Neural crest cell (in vitro differentiated cells): ENCODE measurements at regions not wholly inside any gene's neighbourhood (a gene's known extent, or its start where the extent isn't known, plus 50 kb on each side); places are given as distances from the start of the nearest gene placed in this dataset.
"Not testable (repeated sequence)": the region's sequence is repeated elsewhere in the genome, so short reads cannot be mapped to it uniquely, and the experiment has no call there.

Source experiments
- DNase-seq: peaks from one replicate; pipeline ENCODE4 v3.0.0; 2021; ENCODE audit warnings: low read depth, mixed read lengths, low spot score
- H3K27ac Mint-ChIP-seq: one replicate; pipeline ENCODE4 v1.8.0; 2021; ENCODE audit warnings: mild to moderate bottlenecking, mixed read lengths; ENCODE audit not compliant: unreplicated experiment
- H3K27me3 Mint-ChIP-seq: 2 replicates; pipeline ENCODE4 v1.8.0; 2021; ENCODE audit warnings: low read depth, mild to moderate bottlenecking, mixed read lengths
- H3K36me3 Mint-ChIP-seq: 2 replicates; pipeline ENCODE4 v1.8.0; 2021; ENCODE audit warnings: low read depth, mild to moderate bottlenecking, mixed read lengths
- H3K4me1 Mint-ChIP-seq: 2 replicates; pipeline ENCODE4 v1.8.0; 2021; ENCODE audit warnings: mixed read lengths
- H3K4me3 Mint-ChIP-seq: one replicate; pipeline ENCODE4 v1.8.0; 2021; ENCODE audit warnings: mild to moderate bottlenecking, mixed read lengths
- H3K9me3 Mint-ChIP-seq: 2 replicates; pipeline ENCODE4 v1.8.0; 2021; ENCODE audit warnings: mixed read lengths
- CTCF ChIP-seq: fragments of 200-600 bp; sonication (generic); conservative IDR thresholded peaks from 2 replicates; pipeline ENCODE4 v1.5.0; 2021; ENCODE audit warnings: antibody characterized with exemption, mild to moderate bottlenecking

DNA sequence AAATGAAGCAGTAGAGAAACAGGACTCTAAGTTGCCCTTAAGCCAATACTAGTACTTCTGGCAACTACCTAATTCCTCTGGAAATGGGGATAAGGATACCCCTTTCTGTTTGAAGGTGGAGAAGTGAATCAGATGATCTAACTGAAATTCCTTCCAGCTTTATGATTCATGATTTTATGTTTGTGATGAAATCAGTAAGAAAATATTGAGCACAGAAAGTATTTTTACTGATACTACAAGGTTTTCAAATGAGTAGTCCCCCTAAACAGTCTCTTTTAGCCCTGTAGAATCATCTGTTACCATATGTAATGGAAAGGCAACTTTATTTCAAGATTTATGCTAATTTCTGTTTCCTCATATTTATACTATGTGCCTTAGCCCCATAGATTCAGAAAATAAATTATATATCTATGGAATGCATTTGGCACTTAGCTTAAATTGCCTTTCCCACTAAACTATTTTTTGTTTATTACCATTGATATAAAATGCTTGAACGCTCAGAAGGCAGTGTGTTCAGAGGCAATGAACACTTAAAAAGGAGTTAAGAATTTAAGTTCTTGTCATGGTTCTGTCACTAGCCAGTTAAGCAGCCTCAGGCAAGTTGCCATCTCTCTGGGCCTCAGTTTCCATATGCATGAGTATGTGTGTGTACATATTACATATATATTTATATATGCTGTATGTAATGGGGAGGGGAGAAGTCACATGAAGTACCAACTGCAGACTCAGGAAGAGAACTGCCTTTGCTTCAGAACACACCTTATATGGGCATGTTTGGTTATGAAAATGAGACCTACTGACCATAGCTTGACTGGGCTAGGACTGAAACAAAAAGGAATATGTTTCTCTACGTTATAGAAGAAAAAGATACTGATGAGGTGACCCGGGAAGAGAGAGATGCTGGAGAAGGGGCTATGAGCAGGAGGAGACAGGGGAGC, 97.7 kb downstream of the CDC42EP3 start:
- no peak overlapping the region for H3K4me3 Mint-ChIP-seq
- no peaks in the 10 kb centered on the region for H3K4me1 Mint-ChIP-seq
- H3K27ac Mint-ChIP-seq: no peak overlapping the region
- H3K9me3 Mint-ChIP-seq: peaks cover 3% of the 10 kb centered on the region
- DNase-seq: no peak
- TF ChIP-seq CTCF: no peak
- peaks cover 4% of the 10 kb centered on the region for H3K36me3 Mint-ChIP-seq
- H3K27me3 Mint-ChIP-seq: no peaks in the 10 kb centered on the region

GRCh38 chr2:37575780-37576179, 95.7 kb downstream of the CDC42EP3 start:
- TF ChIP-seq CTCF: no peak
- Mint-ChIP-seq H3K4me1 (no peaks in the 10 kb centered on the region), H3K27me3 (no peaks in the 10 kb centered on the region), H3K36me3 (peaks cover 7% of the 10 kb centered on the region), H3K4me3 (no peak overlapping the region), H3K27ac (no peak overlapping the region), H3K9me3 (peaks cover 7% of the 10 kb centered on the region)
- DNase-seq: no peak

GRCh38 chr2:37576194-37576593, 95.2 kb downstream of the CDC42EP3 start:
- not testable (repeated sequence) for H3K4me3 Mint-ChIP-seq, H3K36me3 Mint-ChIP-seq, H3K27ac Mint-ChIP-seq, H3K9me3 Mint-ChIP-seq, H3K27me3 Mint-ChIP-seq, DNase-seq, H3K4me1 Mint-ChIP-seq

- no peak overlapping the region for H3K27ac Mint-ChIP-seq
- no peak for DNase-seq
- H3K36me3 Mint-ChIP-seq: peaks cover 7% of the 10 kb centered on the region
- H3K4me1 Mint-ChIP-seq: no peaks in the 10 kb centered on the region
- no peak for TF ChIP-seq CTCF
- H3K27me3 Mint-ChIP-seq: no peaks in the 10 kb centered on the region
- H3K4me3 Mint-ChIP-seq: no peak overlapping the region
- peaks cover 7% of the 10 kb centered on the region for H3K9me3 Mint-ChIP-seq
These were observed 94.6 kb downstream of the CDC42EP3 start for GRCh38 chr2:37576831-37577230.

DNA sequence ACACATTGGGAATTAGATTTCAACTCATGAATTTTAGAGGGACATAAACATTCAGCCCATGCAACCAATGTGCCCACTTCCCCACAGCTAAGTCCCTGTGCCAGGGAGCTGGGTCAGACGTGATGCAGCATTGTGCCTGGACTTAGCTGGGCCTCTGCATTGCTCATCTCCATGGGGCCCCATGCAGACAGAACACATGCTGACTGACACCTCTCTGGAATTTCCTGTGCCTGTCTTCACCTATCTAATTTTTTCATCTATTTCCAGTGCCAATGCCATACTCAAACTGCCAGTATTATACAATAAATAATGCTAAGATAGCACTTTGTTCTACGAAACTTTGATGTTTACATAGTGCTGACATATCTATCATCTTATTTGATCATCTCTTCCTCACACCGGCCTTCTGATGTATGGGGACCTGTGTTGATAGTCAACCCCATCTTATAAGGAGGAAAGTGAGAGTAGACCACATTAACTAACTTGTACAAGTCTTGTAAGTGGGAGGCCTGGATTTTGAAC, 92.2 kb downstream of the CDC42EP3 start:
- H3K27ac Mint-ChIP-seq: no peak overlapping the region
- no peaks in the 10 kb centered on the region for H3K4me1 Mint-ChIP-seq
- peaks cover 7% of the 10 kb centered on the region for H3K36me3 Mint-ChIP-seq
- no peak for DNase-seq
- H3K4me3 Mint-ChIP-seq: no peak overlapping the region
- H3K27me3 Mint-ChIP-seq: no peaks in the 10 kb centered on the region
- TF ChIP-seq CTCF: no peak
- peaks cover 7% of the 10 kb centered on the region for H3K9me3 Mint-ChIP-seq

DNA sequence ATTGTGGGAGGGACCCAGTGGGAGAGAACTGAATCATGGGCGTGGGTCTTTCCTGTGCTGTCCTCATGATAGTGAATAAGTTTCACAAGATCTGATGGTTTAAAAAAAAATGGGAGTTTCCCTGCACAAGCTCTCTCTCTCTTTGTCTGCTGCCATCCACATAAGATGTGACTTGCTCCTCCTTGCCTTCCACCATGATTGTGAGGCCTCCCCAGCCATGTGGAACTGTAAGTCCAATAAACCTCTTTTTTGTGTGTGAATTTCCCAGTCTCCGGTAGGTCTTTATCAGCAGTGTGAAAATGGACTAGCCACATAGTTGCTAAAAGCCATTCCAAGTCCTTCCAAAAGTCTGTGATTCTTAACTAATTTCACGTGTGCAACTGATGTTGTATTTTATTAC, 91.5 kb downstream of the CDC42EP3 start:
- not testable (repeated sequence) for H3K36me3 Mint-ChIP-seq, H3K4me3 Mint-ChIP-seq, DNase-seq, H3K9me3 Mint-ChIP-seq, H3K27me3 Mint-ChIP-seq, H3K27ac Mint-ChIP-seq, H3K4me1 Mint-ChIP-seq
